ENCODE measurements at regions not wholly inside any gene's neighbourhood (a gene's known extent, or its start where the extent isn't known, plus 50 kb on each side); places are given as distances from the start of the nearest gene placed in this dataset.

GRCh38 chr10:129156406-129156805 is 310.6 kb upstream of the MGMT start:
- no peak for TF ChIP-seq CTCF (IDR thresholded peaks at IDR 0.05; ENCODE audit: low read depth, low read length, missing input control)
- TF ChIP-seq RAD21 (IDR thresholded peaks at IDR 0.05) = no peak
- TF ChIP-seq TAF1 (conservative IDR thresholded peaks at IDR 0.05) = no peak
- no peak for TF ChIP-seq GABPA (IDR thresholded peaks at IDR 0.05 in 1 of 2, conservative IDR thresholded peaks at IDR 0.05 in 1 of 2)
- no peak for TF ChIP-seq ZBTB33 (IDR thresholded peaks at IDR 0.05)
- no peak for TF ChIP-seq NR2F2 (IDR thresholded peaks at IDR 0.05)
- TF ChIP-seq MAX (IDR thresholded peaks at IDR 0.05) = no peak
- TF ChIP-seq YY1 (IDR thresholded peaks at IDR 0.05) = no peak
- no peak for TF ChIP-seq REST (IDR thresholded peaks at IDR 0.05)
- TF ChIP-seq JUND (IDR thresholded peaks at IDR 0.05) = no peak
- no peak for TF ChIP-seq ATF3 (IDR thresholded peaks at IDR 0.05)

Data from liver (tissue), 3 donors.